SK-N-MC (cell line): ENCODE measurements at regions not wholly inside any gene's neighbourhood (a gene's known extent, or its start where the extent isn't known, plus 50 kb on each side); places are given as distances from the start of the nearest gene placed in this dataset.

Experiments used
- EZH2 ChIP-seq: fragments of 200-600 bp; sonication (generic); IDR thresholded peaks from one replicate; pipeline ENCODE4 v1.6.1; 2017; ENCODE audit warnings: antibody characterized with exemption
- POLR2AphosphoS5 ChIP-seq: IDR thresholded peaks from 2 replicates; pipeline ENCODE4 v1.6.1; 2012; ENCODE audit warnings: mild to moderate bottlenecking, low read depth, low read length, borderline replicate concordance

- TF ChIP-seq POLR2AphosphoS5 (no peak), EZH2 (no peak)
Observed at GRCh38 chr3:26029321-26029720, 239.4 kb downstream of the OXSM start.
